ENCODE measurements at regions not wholly inside any gene's neighbourhood (a gene's known extent, or its start where the extent isn't known, plus 50 kb on each side); places are given as distances from the start of the nearest gene placed in this dataset.

GRCh38 chr12:125954362-125954761 is 889.1 kb downstream of the AACS start:
- no peak overlapping the region for H3K4me3 Mint-ChIP-seq
- no peaks in the 10 kb centered on the region for H3K9me3 Mint-ChIP-seq
- DNase-seq (ENCODE audit: low spot score), result peak; percentile 6
- TF ChIP-seq EZH2 (IDR thresholded peaks at IDR 0.05) (no peak), CTCF (IDR thresholded peaks at IDR 0.05) (no peak), EZH2phosphoT487 (IDR thresholded peaks at IDR 0.05) (no peak)
- Histone ChIP-seq H4K20me1 (ENCODE audit: low read depth) (no peaks in the 10 kb centered on the region), H3K4me1 (no peaks in the 10 kb centered on the region), H3F3A (ENCODE audit: low read depth) (no peaks in the 10 kb centered on the region), H3K27ac (no peak overlapping the region), H3K9me3 (ENCODE audit: low read depth) (no peaks in the 10 kb centered on the region), H3K36me3 (no peaks in the 10 kb centered on the region), H2AFZ (replicated peaks) (no peak overlapping the region), H3K79me2 (ENCODE audit: low read depth) (no peaks in the 10 kb centered on the region), H3K4me2 (no peak overlapping the region), H3K27me3 (no peaks in the 10 kb centered on the region), H3K4me3 (no peak overlapping the region), H3K9ac (no peak overlapping the region)
- H3K27me3 Mint-ChIP-seq (ENCODE audit: insufficient read depth, low read depth), result peaks cover 2% of the 10 kb centered on the region
- H3K27ac Mint-ChIP-seq, result no peak overlapping the region
- no peaks in the 10 kb centered on the region for H3K4me1 Mint-ChIP-seq
- H3K36me3 Mint-ChIP-seq, result no peaks in the 10 kb centered on the region

GRCh38 chr12:125956186-125956585 is 891.0 kb downstream of the AACS start:
- H3K9ac ChIP-seq, result no peak overlapping the region
- no peaks in the 10 kb centered on the region for H3K4me1 ChIP-seq
- no peaks in the 10 kb centered on the region for H3K9me3 ChIP-seq (ENCODE audit: low read depth)
- H3K36me3 Mint-ChIP-seq, result no peaks in the 10 kb centered on the region
- no peaks in the 10 kb centered on the region for H3K79me2 ChIP-seq (ENCODE audit: low read depth)
- H3F3A ChIP-seq (ENCODE audit: low read depth), result no peaks in the 10 kb centered on the region
- no peak for DNase-seq (ENCODE audit: low spot score)
- H2AFZ ChIP-seq (replicated peaks), result no peak overlapping the region
- H4K20me1 ChIP-seq (ENCODE audit: low read depth), result no peaks in the 10 kb centered on the region
- H3K4me1 Mint-ChIP-seq, result no peaks in the 10 kb centered on the region
- H3K4me2 ChIP-seq, result no peak overlapping the region
- H3K27ac ChIP-seq, result no peak overlapping the region
- H3K4me3 Mint-ChIP-seq, result no peak overlapping the region
- H3K4me3 ChIP-seq, result no peak overlapping the region
- no peaks in the 10 kb centered on the region for H3K27me3 ChIP-seq
- TF ChIP-seq CTCF (IDR thresholded peaks at IDR 0.05) (no peak), EZH2 (IDR thresholded peaks at IDR 0.05) (no peak), EZH2phosphoT487 (IDR thresholded peaks at IDR 0.05) (no peak)
- H3K27ac Mint-ChIP-seq, result no peak overlapping the region
- no peaks in the 10 kb centered on the region for H3K36me3 ChIP-seq
- H3K27me3 Mint-ChIP-seq (ENCODE audit: insufficient read depth, low read depth), result peaks cover 2% of the 10 kb centered on the region
- no peaks in the 10 kb centered on the region for H3K9me3 Mint-ChIP-seq

GRCh38 chr12:125966641-125967040 is 901.4 kb downstream of the AACS start:
- Histone ChIP-seq H4K20me1 (ENCODE audit: low read depth) (no peaks in the 10 kb centered on the region), H3K27me3 (no peaks in the 10 kb centered on the region), H3K27ac (no peak overlapping the region), H3K4me2 (no peak overlapping the region), H3K4me1 (no peaks in the 10 kb centered on the region), H3K36me3 (no peaks in the 10 kb centered on the region), H3K79me2 (ENCODE audit: low read depth) (no peaks in the 10 kb centered on the region), H3K9ac (no peak overlapping the region), H3F3A (ENCODE audit: low read depth) (no peaks in the 10 kb centered on the region), H3K9me3 (ENCODE audit: low read depth) (no peaks in the 10 kb centered on the region), H3K4me3 (no peak overlapping the region), H2AFZ (replicated peaks) (no peak overlapping the region)
- TF ChIP-seq CTCF (IDR thresholded peaks at IDR 0.05) (no peak), EZH2phosphoT487 (IDR thresholded peaks at IDR 0.05) (no peak), EZH2 (IDR thresholded peaks at IDR 0.05) (no peak)
- no peak overlapping the region for H3K4me3 Mint-ChIP-seq
- no peaks in the 10 kb centered on the region for H3K4me1 Mint-ChIP-seq
- peaks cover 10% of the 10 kb centered on the region for H3K27me3 Mint-ChIP-seq (ENCODE audit: insufficient read depth, low read depth)
- H3K9me3 Mint-ChIP-seq, result no peaks in the 10 kb centered on the region
- no peak overlapping the region for H3K27ac Mint-ChIP-seq
- no peak for DNase-seq (ENCODE audit: low spot score)
- H3K36me3 Mint-ChIP-seq, result no peaks in the 10 kb centered on the region

GRCh38 chr12:125968413-125968812 is 903.2 kb downstream of the AACS start:
- Histone ChIP-seq H3K4me1 (no peaks in the 10 kb centered on the region), H4K20me1 (ENCODE audit: low read depth) (no peaks in the 10 kb centered on the region), H3K9ac (no peak overlapping the region), H3K9me3 (ENCODE audit: low read depth) (no peaks in the 10 kb centered on the region), H3K27ac (no peak overlapping the region), H3K36me3 (no peaks in the 10 kb centered on the region), H2AFZ (replicated peaks) (no peak overlapping the region), H3K4me3 (no peak overlapping the region), H3F3A (ENCODE audit: low read depth) (no peaks in the 10 kb centered on the region), H3K27me3 (no peaks in the 10 kb centered on the region), H3K79me2 (ENCODE audit: low read depth) (no peaks in the 10 kb centered on the region), H3K4me2 (no peak overlapping the region)
- H3K9me3 Mint-ChIP-seq, result no peaks in the 10 kb centered on the region
- no peaks in the 10 kb centered on the region for H3K36me3 Mint-ChIP-seq
- no peak for DNase-seq (ENCODE audit: low spot score)
- peaks cover 7% of the 10 kb centered on the region for H3K27me3 Mint-ChIP-seq (ENCODE audit: insufficient read depth, low read depth)
- TF ChIP-seq EZH2 (IDR thresholded peaks at IDR 0.05) (no peak), CTCF (IDR thresholded peaks at IDR 0.05) (no peak), EZH2phosphoT487 (IDR thresholded peaks at IDR 0.05) (no peak)
- H3K4me1 Mint-ChIP-seq, result no peaks in the 10 kb centered on the region
- H3K27ac Mint-ChIP-seq, result no peak overlapping the region
- H3K4me3 Mint-ChIP-seq, result no peak overlapping the region
